Esophagus muscularis mucosa (tissue), 4 donors: ENCODE measurements at regions not wholly inside any gene's neighbourhood (a gene's known extent, or its start where the extent isn't known, plus 50 kb on each side); places are given as distances from the start of the nearest gene placed in this dataset.

Experiments used
- EP300 ChIP-seq: sonication (generic); formaldehyde crosslinking; IDR thresholded peaks from one replicate; pipeline ENCODE4 v1.6.1; 2017; ENCODE audit warnings: antibody characterized with exemption
- POLR2A ChIP-seq: fragments of 450-650 bp; IDR thresholded peaks from one replicate; pipeline ENCODE4 v1.6.1; 2017; ENCODE audit warnings: antibody characterized with exemption, moderate library complexity, mild to moderate bottlenecking, low read depth
- POLR2AphosphoS5 ChIP-seq, 2 donors: sonication (generic); formaldehyde crosslinking; IDR thresholded peaks; one replicate each; pipeline ENCODE4 v1.6.1; 2017; ENCODE audit warnings: antibody characterized with exemption in 2 of 2
- TF ChIP-seq, protein P1 (sequence below), 3 experiments: fragments of 200-600 bp in 2 of 3; fragments of 450-650 bp in 1 of 3; sonication (generic) in 2 of 3; IDR thresholded peaks; one replicate each; pipeline ENCODE4 v1.5.1; 2017 to 2019; ENCODE audit warnings: antibody characterized with exemption in 3 of 3, mild to moderate bottlenecking in 2 of 3, moderate library complexity in 1 of 3

- TF ChIP-seq, protein P1, sequence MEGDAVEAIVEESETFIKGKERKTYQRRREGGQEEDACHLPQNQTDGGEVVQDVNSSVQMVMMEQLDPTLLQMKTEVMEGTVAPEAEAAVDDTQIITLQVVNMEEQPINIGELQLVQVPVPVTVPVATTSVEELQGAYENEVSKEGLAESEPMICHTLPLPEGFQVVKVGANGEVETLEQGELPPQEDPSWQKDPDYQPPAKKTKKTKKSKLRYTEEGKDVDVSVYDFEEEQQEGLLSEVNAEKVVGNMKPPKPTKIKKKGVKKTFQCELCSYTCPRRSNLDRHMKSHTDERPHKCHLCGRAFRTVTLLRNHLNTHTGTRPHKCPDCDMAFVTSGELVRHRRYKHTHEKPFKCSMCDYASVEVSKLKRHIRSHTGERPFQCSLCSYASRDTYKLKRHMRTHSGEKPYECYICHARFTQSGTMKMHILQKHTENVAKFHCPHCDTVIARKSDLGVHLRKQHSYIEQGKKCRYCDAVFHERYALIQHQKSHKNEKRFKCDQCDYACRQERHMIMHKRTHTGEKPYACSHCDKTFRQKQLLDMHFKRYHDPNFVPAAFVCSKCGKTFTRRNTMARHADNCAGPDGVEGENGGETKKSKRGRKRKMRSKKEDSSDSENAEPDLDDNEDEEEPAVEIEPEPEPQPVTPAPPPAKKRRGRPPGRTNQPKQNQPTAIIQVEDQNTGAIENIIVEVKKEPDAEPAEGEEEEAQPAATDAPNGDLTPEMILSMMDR (IDR thresholded peaks at IDR 0.05) = no peak
- TF ChIP-seq POLR2A (no peak), EP300 (no peak), POLR2AphosphoS5 (IDR thresholded peaks at IDR 0.05) (no peak)
Measured at GRCh38 chr19:29401712-29402421, 123.9 kb upstream of the VSTM2B start.
